Breast epithelium (tissue), 3 donors: ENCODE measurements at regions not wholly inside any gene's neighbourhood (a gene's known extent, or its start where the extent isn't known, plus 50 kb on each side); places are given as distances from the start of the nearest gene placed in this dataset.

ENCODE experiments used
- CTCF ChIP-seq, 3 donors: fragments of 450-650 bp; IDR thresholded peaks; one replicate each; pipeline ENCODE4 v1.5.1; 2016 to 2017; ENCODE audit warnings: antibody characterized with exemption in 3 of 3, mild to moderate bottlenecking in 3 of 3, moderate library complexity in 3 of 3
- POLR2A ChIP-seq: fragments of 450-650 bp; IDR thresholded peaks from one replicate; pipeline ENCODE4 v1.6.1; 2016; ENCODE audit warnings: antibody characterized with exemption, mild to moderate bottlenecking, moderate library complexity

DNA sequence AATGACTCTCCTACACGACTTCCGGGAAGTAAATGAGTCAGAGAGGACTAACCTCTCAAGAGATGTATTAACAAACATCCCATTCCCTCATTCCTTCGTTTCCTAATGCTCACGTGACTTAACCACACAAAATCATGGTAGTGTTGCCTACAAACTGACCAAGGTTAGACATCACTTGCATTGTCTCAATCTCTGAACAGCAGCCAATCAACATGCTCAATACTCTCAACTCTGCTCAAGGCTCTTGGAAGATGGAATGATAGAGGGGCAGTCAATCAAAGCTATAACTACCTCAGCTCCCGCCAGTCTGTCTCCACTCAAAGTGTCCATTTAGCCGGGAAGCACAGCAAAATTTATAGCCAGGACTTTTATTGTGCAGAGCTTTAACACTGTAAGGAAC, 143.8 kb upstream of the PIK3R1 start:
- TF ChIP-seq CTCF (IDR thresholded peaks at IDR 0.05) (no peak), POLR2A (no peak)
